ENCODE measurements at regions not wholly inside any gene's neighbourhood (a gene's known extent, or its start where the extent isn't known, plus 50 kb on each side); places are given as distances from the start of the nearest gene placed in this dataset.

DNA sequence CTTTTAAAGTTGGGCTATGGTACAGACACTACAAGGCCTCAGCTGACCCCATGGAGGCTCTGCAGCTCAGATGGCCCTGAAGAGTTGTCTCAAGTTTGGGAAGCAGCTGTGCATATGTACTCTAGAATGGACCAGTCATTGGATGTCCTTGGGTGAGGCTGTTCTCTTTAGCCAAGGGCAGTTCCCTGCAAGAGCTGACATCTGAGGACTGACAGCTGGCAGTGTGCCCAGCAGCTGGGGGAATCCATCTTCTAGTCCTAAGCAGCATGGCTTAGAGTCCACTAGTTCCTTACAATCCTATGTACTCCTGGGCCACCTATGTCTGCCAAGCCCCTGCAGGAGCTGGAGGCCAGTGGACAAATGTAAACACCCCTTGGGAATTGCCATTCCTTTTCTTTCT, 76.5 kb downstream of the C11orf91 start:
- no peaks in the 10 kb centered on the region for H3K9me3 ChIP-seq
- TF ChIP-seq EP300 (IDR thresholded peaks at IDR 0.05), result no peak
- no peak for TF ChIP-seq POLR2A (IDR thresholded peaks at IDR 0.05)
- TF ChIP-seq, protein P1, sequence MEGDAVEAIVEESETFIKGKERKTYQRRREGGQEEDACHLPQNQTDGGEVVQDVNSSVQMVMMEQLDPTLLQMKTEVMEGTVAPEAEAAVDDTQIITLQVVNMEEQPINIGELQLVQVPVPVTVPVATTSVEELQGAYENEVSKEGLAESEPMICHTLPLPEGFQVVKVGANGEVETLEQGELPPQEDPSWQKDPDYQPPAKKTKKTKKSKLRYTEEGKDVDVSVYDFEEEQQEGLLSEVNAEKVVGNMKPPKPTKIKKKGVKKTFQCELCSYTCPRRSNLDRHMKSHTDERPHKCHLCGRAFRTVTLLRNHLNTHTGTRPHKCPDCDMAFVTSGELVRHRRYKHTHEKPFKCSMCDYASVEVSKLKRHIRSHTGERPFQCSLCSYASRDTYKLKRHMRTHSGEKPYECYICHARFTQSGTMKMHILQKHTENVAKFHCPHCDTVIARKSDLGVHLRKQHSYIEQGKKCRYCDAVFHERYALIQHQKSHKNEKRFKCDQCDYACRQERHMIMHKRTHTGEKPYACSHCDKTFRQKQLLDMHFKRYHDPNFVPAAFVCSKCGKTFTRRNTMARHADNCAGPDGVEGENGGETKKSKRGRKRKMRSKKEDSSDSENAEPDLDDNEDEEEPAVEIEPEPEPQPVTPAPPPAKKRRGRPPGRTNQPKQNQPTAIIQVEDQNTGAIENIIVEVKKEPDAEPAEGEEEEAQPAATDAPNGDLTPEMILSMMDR (IDR thresholded peaks at IDR 0.05), result no peak
- no peak for TF ChIP-seq POLR2AphosphoS5 (IDR thresholded peaks at IDR 0.05)
- H3K36me3 ChIP-seq, result no peaks in the 10 kb centered on the region
- H3K4me3 ChIP-seq, result no peak overlapping the region
- intact Hi-C loops (cut with DNase I; ENCODE audit: low total_unique reads), result no loop called here
- H3K27ac ChIP-seq, result no peak overlapping the region
- no peak for DNase-seq
- no peaks in the 10 kb centered on the region for H3K4me1 ChIP-seq
- H3K27me3 ChIP-seq, result no peaks in the 10 kb centered on the region

DNA sequence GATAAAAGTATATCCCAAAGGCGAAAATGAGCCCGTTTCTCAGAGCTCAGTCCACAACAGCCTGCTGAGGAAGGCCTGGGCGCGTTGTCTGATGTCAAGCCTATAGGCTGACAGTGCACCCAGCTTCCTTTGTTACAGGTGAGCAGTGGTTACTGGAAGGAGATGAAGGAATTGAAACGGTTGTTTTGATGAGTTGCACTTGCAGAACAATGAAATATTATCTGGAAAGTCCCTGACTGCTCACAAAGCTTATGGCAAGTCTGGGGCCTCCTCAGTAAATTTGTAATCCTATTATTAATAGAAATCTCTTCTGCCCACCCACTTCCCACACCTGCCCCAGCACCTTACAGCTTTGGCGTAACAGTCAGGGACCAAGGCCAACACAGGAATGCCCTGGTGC, 77.8 kb downstream of the C11orf91 start:
- Histone ChIP-seq H3K27me3 (no peaks in the 10 kb centered on the region), H3K36me3 (no peaks in the 10 kb centered on the region), H3K4me1 (no peaks in the 10 kb centered on the region), H3K9me3 (no peaks in the 10 kb centered on the region), H3K27ac (no peak overlapping the region), H3K4me3 (no peak overlapping the region)
- DNase-seq, result no peak
- no peak for TF ChIP-seq EP300 (IDR thresholded peaks at IDR 0.05)
- TF ChIP-seq, protein P1 (IDR thresholded peaks at IDR 0.05), result no peak
- no peak for TF ChIP-seq POLR2A (IDR thresholded peaks at IDR 0.05)
- TF ChIP-seq POLR2AphosphoS5 (IDR thresholded peaks at IDR 0.05), result no peak
- intact Hi-C loops (cut with DNase I; ENCODE audit: low total_unique reads), result no loop called here
- WGBS, 5 donors, result 60 to 80% (median 73%) methylated on average over 6 of the region's 6 CpGs

DNA sequence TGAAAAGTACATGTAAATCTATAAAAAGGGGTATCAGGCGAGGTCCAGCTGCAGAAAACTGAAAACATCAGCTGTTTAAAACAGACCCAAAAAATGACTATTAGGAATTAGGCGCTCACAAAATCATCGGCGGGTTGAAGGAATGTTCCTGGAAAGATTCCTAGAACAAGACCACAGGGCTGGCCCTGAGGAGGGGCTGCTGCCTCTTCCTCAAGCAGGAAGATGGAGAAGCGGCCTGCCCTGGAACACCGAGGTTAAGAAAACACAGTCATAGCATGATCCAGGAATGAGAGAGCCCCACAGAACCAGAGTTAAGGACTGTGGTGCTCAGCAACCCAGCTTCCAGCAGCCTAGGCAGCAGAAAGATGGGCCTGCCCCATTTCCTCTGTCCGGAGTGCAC, 78.4 kb downstream of the C11orf91 start:
- TF ChIP-seq POLR2A (IDR thresholded peaks at IDR 0.05) (no peak), POLR2AphosphoS5 (IDR thresholded peaks at IDR 0.05) (no peak), EP300 (IDR thresholded peaks at IDR 0.05) (no peak)
- TF ChIP-seq, protein P1 (IDR thresholded peaks at IDR 0.05), result no peak
- no peak for DNase-seq
- intact Hi-C loops (cut with DNase I; ENCODE audit: low total_unique reads), result no loop called here
- H3K27ac ChIP-seq, result no peak overlapping the region
- 51 to 78% (median 66%) methylated on average over 6 to 7 of the region's 7 CpGs for WGBS, 5 donors
- no peaks in the 10 kb centered on the region for H3K36me3 ChIP-seq
- H3K9me3 ChIP-seq, result no peaks in the 10 kb centered on the region
- H3K4me1 ChIP-seq, result no peaks in the 10 kb centered on the region
- H3K4me3 ChIP-seq, result no peak overlapping the region
- no peaks in the 10 kb centered on the region for H3K27me3 ChIP-seq

DNA sequence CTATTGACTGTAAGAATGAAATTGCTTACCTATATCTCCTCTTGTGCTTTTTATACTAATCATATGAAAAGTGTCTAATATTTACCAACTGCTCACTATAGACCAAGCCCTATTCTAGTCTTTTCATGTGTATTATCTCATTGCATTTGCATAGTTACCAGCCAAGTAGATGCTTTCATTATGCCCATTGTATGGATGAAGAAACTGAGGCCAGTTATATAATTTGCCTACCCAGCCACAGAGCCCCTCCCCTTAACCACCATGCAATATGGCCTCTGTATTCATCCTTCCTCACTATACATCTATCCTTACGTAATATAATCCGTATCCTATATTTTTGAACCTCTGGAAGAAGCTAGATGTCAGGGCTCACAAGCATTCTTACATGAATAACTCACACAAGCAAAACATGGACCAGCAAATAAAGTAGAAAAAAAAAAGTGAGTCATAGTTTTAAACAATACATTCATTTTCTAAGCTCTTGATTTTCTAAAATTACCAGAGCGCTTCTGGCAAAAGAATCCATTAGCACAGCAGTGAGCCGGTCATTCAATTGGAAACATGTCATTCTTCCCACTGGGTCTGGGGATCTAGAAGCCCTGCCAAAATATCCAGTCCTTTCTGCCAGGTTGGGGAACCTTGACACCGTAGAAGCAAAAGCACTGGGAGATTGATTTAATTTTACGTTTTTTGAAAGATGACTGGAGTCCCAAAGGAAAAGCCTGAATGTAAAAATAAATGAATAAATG, 80.0 kb downstream of the C11orf91 start:
- TF ChIP-seq, protein P1 (IDR thresholded peaks at IDR 0.05), result no peak
- no peak for TF ChIP-seq EP300 (IDR thresholded peaks at IDR 0.05)
- no peak for TF ChIP-seq POLR2AphosphoS5 (IDR thresholded peaks at IDR 0.05)
- TF ChIP-seq POLR2A (IDR thresholded peaks at IDR 0.05), result no peak
- H3K9me3 ChIP-seq, result no peaks in the 10 kb centered on the region
- 71 to 83% (median 79%) methylated on average over 6 of the region's 6 CpGs for WGBS, 5 donors
- intact Hi-C loops (cut with DNase I; ENCODE audit: low total_unique reads), result no loop called here
- H3K27me3 ChIP-seq, result peaks cover 0 to 7% (median 0%) of the 10 kb centered on the region in 3 donors
- H3K36me3 ChIP-seq, result no peaks in the 10 kb centered on the region
- DNase-seq, result no peak
- H3K4me1 ChIP-seq, result no peaks in the 10 kb centered on the region
- H3K4me3 ChIP-seq, result no peak overlapping the region
- no peak overlapping the region for H3K27ac ChIP-seq
